ENCODE measurements at regions not wholly inside any gene's neighbourhood (a gene's known extent, or its start where the extent isn't known, plus 50 kb on each side); places are given as distances from the start of the nearest gene placed in this dataset.

- no peak for TF ChIP-seq POLR2A (IDR thresholded peaks at IDR 0.05)
- TF ChIP-seq CTCF (IDR thresholded peaks at IDR 0.05): no peak
Observed at GRCh38 chr6:91196729-91197128, 609.9 kb upstream of the MAP3K7 start.

Measured in thyroid gland (tissue), 4 donors.